Endothelial cell of umbilical vein (primary cell): ENCODE measurements at regions not wholly inside any gene's neighbourhood (a gene's known extent, or its start where the extent isn't known, plus 50 kb on each side); places are given as distances from the start of the nearest gene placed in this dataset.

Source experiments
- CTCF ChIP-seq, 2 donors: IDR thresholded peaks; 1 replicate in 1 of 2; 2 replicates in 1 of 2; pipeline ENCODE4 v1.5.1; 2011; ENCODE audit warnings: low read length in 2 of 2, mild to moderate bottlenecking in 2 of 2, moderate library complexity in 2 of 2, control low read depth in 1 of 2, inconsistent platforms in 1 of 2, low read depth in 1 of 2; ENCODE audit not compliant: insufficient read depth in 1 of 2; ENCODE audit errors: extremely low read depth in 1 of 2
- EZH2 ChIP-seq: IDR thresholded peaks from 2 replicates; pipeline ENCODE4 v1.6.1; 2012; ENCODE audit warnings: borderline replicate concordance, low read depth, mild to moderate bottlenecking, moderate library complexity, low read length, inconsistent platforms; ENCODE audit not compliant: severe bottlenecking
- FOS ChIP-seq: IDR thresholded peaks from 2 replicates; pipeline ENCODE4 v1.6.1; 2011; ENCODE audit warnings: mild to moderate bottlenecking, low read length, moderate library complexity, borderline replicate concordance; ENCODE audit not compliant: insufficient read depth
- GATA2 ChIP-seq: IDR thresholded peaks from 2 replicates; pipeline ENCODE4 v1.7.0; 2011; ENCODE audit warnings: low read depth, mild to moderate bottlenecking, moderate library complexity, mixed read lengths, low read length; ENCODE audit not compliant: insufficient read length, insufficient read depth
- MAX ChIP-seq: IDR thresholded peaks from 2 replicates; pipeline ENCODE4 v1.6.1; 2011; ENCODE audit not compliant: insufficient read depth, insufficient read length
- POLR2A ChIP-seq: IDR thresholded peaks from 2 replicates; pipeline ENCODE4 v1.6.1; 2012; ENCODE audit warnings: low read depth, mild to moderate bottlenecking, control low read depth, low read length
- POLR2AphosphoS5 ChIP-seq: IDR thresholded peaks from 2 replicates; pipeline ENCODE4 v1.6.1; 2012; ENCODE audit warnings: low read depth, mild to moderate bottlenecking, control low read depth, low read length, moderate library complexity; ENCODE audit not compliant: insufficient read depth

DNA sequence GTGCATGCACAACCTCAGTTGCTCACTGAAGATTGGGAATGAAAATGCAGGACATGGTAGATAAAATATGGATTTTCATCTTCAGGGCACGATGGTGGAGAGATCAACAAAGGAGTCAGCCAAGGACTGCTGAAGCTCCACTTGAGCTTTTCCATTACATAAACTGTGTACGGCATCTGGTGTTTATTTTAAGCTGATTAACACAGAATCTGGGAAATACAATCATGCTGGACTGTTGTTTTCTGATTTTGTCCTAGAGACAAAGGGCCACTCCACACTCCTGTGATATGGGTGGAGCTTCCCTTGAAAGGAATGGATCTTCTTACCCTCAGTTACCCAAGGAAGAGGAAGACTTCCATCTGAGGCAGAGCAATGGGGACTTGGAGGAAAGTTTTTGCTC is 120.6 kb downstream of the SAMD9 start:
- TF ChIP-seq EZH2 (no peak), POLR2AphosphoS5 (no peak), POLR2A (no peak), MAX (no peak), FOS (no peak), CTCF (IDR thresholded peaks at IDR 0.05; ENCODE audit: extremely low read depth in 1 of 2, insufficient read depth in 1 of 2, low read depth in 1 of 2, low read length in 2 of 2) (no peak), GATA2 (no peak)
